Uterus (tissue), 3 donors: ENCODE measurements at regions not wholly inside any gene's neighbourhood (a gene's known extent, or its start where the extent isn't known, plus 50 kb on each side); places are given as distances from the start of the nearest gene placed in this dataset.
"Not testable (repeated sequence)": the region's sequence is repeated elsewhere in the genome, so short reads cannot be mapped to it uniquely, and the experiment has no call there.

Experiments
- DNase-seq, 2 donors: peaks; one replicate each; pipeline ENCODE4 v3.0.0-alpha.2; 2019 to 2020
- H3K27ac ChIP-seq, 2 donors: fragments of 200-600 bp; sonication (generic); 1 replicate in 1 of 2; 2 replicates in 1 of 2; pipeline ENCODE4 v1.5.1; 2016 to 2018
- H3K27me3 ChIP-seq, 2 donors: fragments of 200-600 bp; sonication (generic); one replicate each; pipeline ENCODE4 v1.5.1; 2018 to 2019; ENCODE audit warnings: control low read depth in 1 of 2
- H3K36me3 ChIP-seq, 2 donors: fragments of 200-600 bp; sonication (generic); one replicate each; pipeline ENCODE4 v1.5.1; 2019; ENCODE audit warnings: control low read depth in 1 of 2
- H3K4me1 ChIP-seq, 2 donors: fragments of 200-600 bp; sonication (generic); one replicate each; pipeline ENCODE4 v1.5.1; 2018 to 2019; ENCODE audit warnings: control low read depth in 1 of 2
- H3K4me3 ChIP-seq, 2 donors: fragments of 200-600 bp; sonication (generic); 1 replicate in 1 of 2; 2 replicates in 1 of 2; pipeline ENCODE4 v1.5.1; 2018 to 2019; ENCODE audit warnings: mild to moderate bottlenecking in 1 of 2
- H3K9me3 ChIP-seq, 2 donors: fragments of 200-600 bp; sonication (generic); one replicate each; pipeline ENCODE4 v1.5.1; 2019; ENCODE audit warnings: control low read depth in 1 of 2
- POLR2A ChIP-seq, 2 donors: fragments of 450-650 bp; IDR thresholded peaks; one replicate each; pipeline ENCODE4 v1.6.1; 2016; ENCODE audit warnings: antibody characterized with exemption in 2 of 2, mild to moderate bottlenecking in 1 of 2, moderate library complexity in 1 of 2
- intact Hi-C: fragments of 100-400 bp; cut with DNase I; formaldehyde crosslinking; loops from one replicate; pipeline ENCODE4 v1.15.1; 2023; ENCODE audit warnings: low total_unique reads
- TF ChIP-seq, protein P1 (sequence below), 4 experiments: fragments of 200-600 bp in 2 of 4; fragments of 450-650 bp in 2 of 4; sonication (generic) in 2 of 4; IDR thresholded peaks; one replicate each; pipeline ENCODE4 v1.5.1; 2016 to 2019; ENCODE audit warnings: antibody characterized with exemption in 4 of 4, mild to moderate bottlenecking in 2 of 4, moderate library complexity in 1 of 4
- donor health status: DM: yes; HTN: yes; CAD: no.

DNA sequence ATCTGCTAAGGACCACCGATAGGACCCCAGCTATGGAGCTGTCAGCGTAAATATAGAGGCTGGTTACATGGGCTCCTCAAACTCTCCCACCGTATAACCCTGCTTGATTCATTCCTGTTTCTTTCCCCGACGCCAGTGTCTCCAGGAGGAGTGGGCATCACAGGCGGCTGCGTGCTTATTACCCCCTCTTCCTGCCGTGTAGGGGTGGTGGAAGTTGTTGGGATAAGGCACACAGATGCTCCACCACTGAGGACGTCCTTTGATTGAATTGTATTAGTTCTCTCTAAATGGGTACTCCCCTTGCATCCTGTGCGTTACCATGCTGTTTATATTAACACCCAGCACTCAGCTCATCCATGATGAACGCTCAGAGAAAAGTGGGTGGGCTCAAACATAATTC lies 104.6 kb downstream of the ZBTB18 start:
- DNase-seq, result no peak
- Histone ChIP-seq H3K4me3 (no peak overlapping the region), H3K4me1 (no peaks in the 10 kb centered on the region), H3K9me3 (no peaks in the 10 kb centered on the region), H3K27ac (no peak overlapping the region), H3K27me3 (no peaks in the 10 kb centered on the region), H3K36me3 (no peaks in the 10 kb centered on the region)
- TF ChIP-seq, protein P1, sequence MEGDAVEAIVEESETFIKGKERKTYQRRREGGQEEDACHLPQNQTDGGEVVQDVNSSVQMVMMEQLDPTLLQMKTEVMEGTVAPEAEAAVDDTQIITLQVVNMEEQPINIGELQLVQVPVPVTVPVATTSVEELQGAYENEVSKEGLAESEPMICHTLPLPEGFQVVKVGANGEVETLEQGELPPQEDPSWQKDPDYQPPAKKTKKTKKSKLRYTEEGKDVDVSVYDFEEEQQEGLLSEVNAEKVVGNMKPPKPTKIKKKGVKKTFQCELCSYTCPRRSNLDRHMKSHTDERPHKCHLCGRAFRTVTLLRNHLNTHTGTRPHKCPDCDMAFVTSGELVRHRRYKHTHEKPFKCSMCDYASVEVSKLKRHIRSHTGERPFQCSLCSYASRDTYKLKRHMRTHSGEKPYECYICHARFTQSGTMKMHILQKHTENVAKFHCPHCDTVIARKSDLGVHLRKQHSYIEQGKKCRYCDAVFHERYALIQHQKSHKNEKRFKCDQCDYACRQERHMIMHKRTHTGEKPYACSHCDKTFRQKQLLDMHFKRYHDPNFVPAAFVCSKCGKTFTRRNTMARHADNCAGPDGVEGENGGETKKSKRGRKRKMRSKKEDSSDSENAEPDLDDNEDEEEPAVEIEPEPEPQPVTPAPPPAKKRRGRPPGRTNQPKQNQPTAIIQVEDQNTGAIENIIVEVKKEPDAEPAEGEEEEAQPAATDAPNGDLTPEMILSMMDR (IDR thresholded peaks at IDR 0.05), result no peak
- no peak for TF ChIP-seq POLR2A (IDR thresholded peaks at IDR 0.05)
- intact Hi-C loops, result no loop called here

DNA sequence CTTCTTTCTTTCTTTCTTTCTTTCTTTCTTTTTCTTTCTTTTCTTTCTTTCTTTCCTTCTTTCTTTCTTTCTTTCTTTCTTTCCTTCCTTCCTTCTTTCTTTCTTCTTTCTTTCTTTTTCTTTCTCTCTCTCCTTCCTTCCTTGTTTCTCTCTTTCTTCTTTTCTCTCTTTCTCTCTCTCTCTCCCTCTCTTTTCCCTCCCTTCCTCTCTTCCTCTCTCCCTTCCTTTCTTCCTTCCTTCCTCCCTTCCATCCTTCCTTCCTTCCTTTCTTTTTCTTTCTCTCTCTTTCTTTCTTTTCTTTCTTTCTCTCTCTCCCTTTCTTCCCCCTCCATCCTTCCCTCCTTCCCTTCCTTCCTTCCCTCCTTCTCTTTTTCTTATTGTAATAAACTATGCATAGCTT lies 105.5 kb downstream of the ZBTB18 start:
- H3K9me3 ChIP-seq, H3K4me1 ChIP-seq, DNase-seq, intact Hi-C loops, H3K27ac ChIP-seq, H3K36me3 ChIP-seq, H3K4me3 ChIP-seq, H3K27me3 ChIP-seq: not testable (repeated sequence)

GRCh38 chr1:244157731-244158438 lies 106.8 kb downstream of the ZBTB18 start:
- no peak for TF ChIP-seq POLR2A (IDR thresholded peaks at IDR 0.05)
- TF ChIP-seq, protein P1 (IDR thresholded peaks at IDR 0.05), result no peak
- H3K9me3 ChIP-seq, result no peaks in the 10 kb centered on the region
- intact Hi-C loops, result no loop called here
- no peaks in the 10 kb centered on the region for H3K4me1 ChIP-seq
- H3K4me3 ChIP-seq, result no peak overlapping the region
- no peaks in the 10 kb centered on the region for H3K36me3 ChIP-seq
- no peak for DNase-seq
- H3K27me3 ChIP-seq, result no peaks in the 10 kb centered on the region
- H3K27ac ChIP-seq, result no peak overlapping the region

GRCh38 chr1:244159646-244160045 lies 108.6 kb downstream of the ZBTB18 start:
- Histone ChIP-seq H3K27me3 (no peaks in the 10 kb centered on the region), H3K36me3 (no peaks in the 10 kb centered on the region), H3K27ac (no peak overlapping the region), H3K9me3 (no peaks in the 10 kb centered on the region), H3K4me1 (no peaks in the 10 kb centered on the region), H3K4me3 (no peak overlapping the region)
- DNase-seq, result no peak
- TF ChIP-seq, protein P1 (IDR thresholded peaks at IDR 0.05), result no peak
- TF ChIP-seq POLR2A (IDR thresholded peaks at IDR 0.05), result no peak
- intact Hi-C loops, result no loop called here

DNA sequence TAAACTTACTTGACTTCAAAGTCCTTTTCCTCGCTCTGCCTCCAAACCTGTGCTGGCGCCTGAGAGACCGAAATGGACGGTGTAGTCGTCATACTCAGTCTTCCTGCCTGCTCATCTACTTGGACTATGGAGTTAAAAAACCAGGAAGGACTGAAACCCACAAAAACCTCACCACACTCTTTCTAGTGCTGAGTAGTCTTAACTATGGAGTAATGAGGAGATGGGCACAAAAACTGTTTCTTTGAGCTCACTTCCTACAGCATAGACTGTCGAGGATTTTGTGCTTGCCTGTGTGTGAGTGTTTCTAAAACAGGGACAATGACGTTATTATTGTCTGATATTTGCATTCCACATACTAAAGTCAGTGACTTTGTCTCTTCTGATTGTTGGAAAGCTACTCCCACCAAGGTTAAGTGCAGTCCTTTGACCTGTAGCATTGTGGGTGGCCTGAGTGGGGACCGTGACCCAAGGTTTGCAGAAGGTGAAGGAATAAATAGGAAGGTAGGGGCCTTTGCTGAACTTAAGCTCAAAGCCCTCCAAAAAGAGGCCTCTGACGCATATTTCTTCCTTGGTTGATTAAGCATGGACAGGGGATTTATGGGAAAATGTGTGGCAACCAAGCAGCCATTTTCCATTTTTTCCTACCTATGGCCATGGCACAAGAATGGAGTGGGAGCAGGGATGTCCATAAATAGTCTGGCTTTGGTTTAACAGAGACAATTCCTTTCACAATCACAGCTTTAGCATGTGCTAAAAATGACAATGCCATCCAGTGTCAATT lies 109.6 kb downstream of the ZBTB18 start:
- TF ChIP-seq POLR2A (IDR thresholded peaks at IDR 0.05), result no peak
- TF ChIP-seq, protein P1 (IDR thresholded peaks at IDR 0.05), result no peak
- Histone ChIP-seq H3K36me3 (no peaks in the 10 kb centered on the region), H3K27ac (no peak overlapping the region), H3K4me3 (no peak overlapping the region), H3K9me3 (no peaks in the 10 kb centered on the region), H3K4me1 (no peaks in the 10 kb centered on the region), H3K27me3 (no peaks in the 10 kb centered on the region)
- intact Hi-C loops, result no loop called here
- no peak for DNase-seq
